ENCODE measurements at regions not wholly inside any gene's neighbourhood (a gene's known extent, or its start where the extent isn't known, plus 50 kb on each side); places are given as distances from the start of the nearest gene placed in this dataset.

DNA sequence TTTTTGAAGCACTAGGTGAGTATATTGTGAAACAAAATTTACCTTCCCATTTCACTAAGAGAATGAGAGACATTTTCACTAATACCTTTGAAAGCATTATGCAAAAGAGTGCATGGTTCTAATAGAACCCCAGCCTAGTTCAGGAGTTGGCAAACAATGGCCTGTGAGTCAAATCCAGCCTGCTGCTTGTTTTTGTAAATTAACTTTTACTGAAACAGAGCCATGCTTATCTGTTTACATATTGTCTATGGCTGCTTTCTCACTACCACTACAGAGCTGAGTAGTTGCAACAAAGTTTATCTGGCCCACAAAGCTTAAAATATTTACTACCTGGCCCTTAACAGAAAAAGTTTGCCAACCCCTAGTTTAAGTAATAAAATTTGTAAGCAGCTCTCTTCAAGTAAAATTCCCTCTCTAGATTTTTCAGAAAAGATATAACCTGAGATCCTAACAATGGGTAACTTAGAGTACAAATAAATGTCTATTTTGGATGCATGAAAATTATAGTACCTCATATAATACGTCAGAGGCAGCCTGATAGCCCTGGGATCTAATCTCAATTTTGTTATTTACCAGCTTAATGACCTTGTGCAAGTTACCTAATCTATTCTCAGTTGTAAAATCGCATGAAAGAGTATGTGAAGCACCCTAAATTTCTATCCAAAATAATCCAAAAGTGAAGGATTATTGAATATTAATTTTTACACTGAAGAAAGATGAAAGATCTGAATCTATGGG, 50.7 kb upstream of the ARL15 start:
- TF ChIP-seq, protein P1, sequence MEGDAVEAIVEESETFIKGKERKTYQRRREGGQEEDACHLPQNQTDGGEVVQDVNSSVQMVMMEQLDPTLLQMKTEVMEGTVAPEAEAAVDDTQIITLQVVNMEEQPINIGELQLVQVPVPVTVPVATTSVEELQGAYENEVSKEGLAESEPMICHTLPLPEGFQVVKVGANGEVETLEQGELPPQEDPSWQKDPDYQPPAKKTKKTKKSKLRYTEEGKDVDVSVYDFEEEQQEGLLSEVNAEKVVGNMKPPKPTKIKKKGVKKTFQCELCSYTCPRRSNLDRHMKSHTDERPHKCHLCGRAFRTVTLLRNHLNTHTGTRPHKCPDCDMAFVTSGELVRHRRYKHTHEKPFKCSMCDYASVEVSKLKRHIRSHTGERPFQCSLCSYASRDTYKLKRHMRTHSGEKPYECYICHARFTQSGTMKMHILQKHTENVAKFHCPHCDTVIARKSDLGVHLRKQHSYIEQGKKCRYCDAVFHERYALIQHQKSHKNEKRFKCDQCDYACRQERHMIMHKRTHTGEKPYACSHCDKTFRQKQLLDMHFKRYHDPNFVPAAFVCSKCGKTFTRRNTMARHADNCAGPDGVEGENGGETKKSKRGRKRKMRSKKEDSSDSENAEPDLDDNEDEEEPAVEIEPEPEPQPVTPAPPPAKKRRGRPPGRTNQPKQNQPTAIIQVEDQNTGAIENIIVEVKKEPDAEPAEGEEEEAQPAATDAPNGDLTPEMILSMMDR (IDR thresholded peaks at IDR 0.05) = no peak
- TF ChIP-seq POLR2A (IDR thresholded peaks at IDR 0.05) = no peak
- no peak for TF ChIP-seq POLR2AphosphoS5 (IDR thresholded peaks at IDR 0.05)
